Muscle layer of duodenum (tissue), 2 donors: ENCODE measurements at regions not wholly inside any gene's neighbourhood (a gene's known extent, or its start where the extent isn't known, plus 50 kb on each side); places are given as distances from the start of the nearest gene placed in this dataset.
"Not testable (repeated sequence)": the region's sequence is repeated elsewhere in the genome, so short reads cannot be mapped to it uniquely, and the experiment has no call there.

Experiments used
- H3K27ac ChIP-seq: one replicate; pipeline ENCODE4 v1.7.0; 2013; ENCODE audit warnings: mild to moderate bottlenecking, low read length
- H3K27me3 ChIP-seq: one replicate; pipeline ENCODE4 v1.7.0; 2013; ENCODE audit warnings: low read depth, mild to moderate bottlenecking, control low read depth, low read length
- H3K36me3 ChIP-seq, 2 donors: one replicate each; pipeline ENCODE4 v1.7.0; 2013; ENCODE audit warnings: low read length in 2 of 2, control low read depth in 1 of 2, mild to moderate bottlenecking in 1 of 2; ENCODE audit not compliant: insufficient read depth in 2 of 2, control insufficient read depth in 1 of 2
- H3K4me1 ChIP-seq, 2 donors: one replicate each; pipeline ENCODE4 v1.7.0; 2013; ENCODE audit warnings: low read length in 2 of 2, mild to moderate bottlenecking in 2 of 2, control low read depth in 1 of 2, moderate library complexity in 1 of 2; ENCODE audit not compliant: insufficient read depth in 2 of 2, control insufficient read depth in 1 of 2
- H3K4me3 ChIP-seq, 2 donors: one replicate each; pipeline ENCODE4 v1.7.0; 2013; ENCODE audit warnings: low read length in 2 of 2, low read depth in 1 of 2, mild to moderate bottlenecking in 1 of 2
- H3K9me3 ChIP-seq, 2 donors: one replicate each; pipeline ENCODE4 v1.7.0; 2013; ENCODE audit warnings: low read length in 2 of 2, control low read depth in 1 of 2, mild to moderate bottlenecking in 1 of 2; ENCODE audit not compliant: control insufficient read depth in 1 of 2
- donor health status: healthy.

- no peak overlapping the region for H3K4me3 ChIP-seq
- no peaks in the 10 kb centered on the region for H3K36me3 ChIP-seq
- no peaks in the 10 kb centered on the region for H3K27me3 ChIP-seq
- no peak overlapping the region for H3K27ac ChIP-seq
- no peaks in the 10 kb centered on the region for H3K9me3 ChIP-seq
- no peaks in the 10 kb centered on the region for H3K4me1 ChIP-seq
Measured at GRCh38 chr2:107728586-107728985, 98.1 kb upstream of the RGPD4 start.

- Histone ChIP-seq H3K27ac (no peak overlapping the region), H3K27me3 (no peaks in the 10 kb centered on the region), H3K4me3 (no peak overlapping the region), H3K36me3 (no peaks in the 10 kb centered on the region), H3K9me3 (no peaks in the 10 kb centered on the region), H3K4me1 (no peaks in the 10 kb centered on the region)
Measured at GRCh38 chr2:107729440-107729839, 97.3 kb upstream of the RGPD4 start.

- no peaks in the 10 kb centered on the region for H3K4me1 ChIP-seq
- no peak overlapping the region for H3K27ac ChIP-seq
Measured at GRCh38 chr2:107730898-107731297, 95.8 kb upstream of the RGPD4 start.

GRCh38 chr2:107731435-107731834 is 95.3 kb upstream of the RGPD4 start:
- H3K4me3 ChIP-seq, result no peak overlapping the region
- H3K9me3 ChIP-seq, result no peaks in the 10 kb centered on the region

More at GRCh38 chr2:107730898-107731297, 95.8 kb upstream of the RGPD4 start:
- no peak overlapping the region for H3K4me3 ChIP-seq
- no peaks in the 10 kb centered on the region for H3K27me3 ChIP-seq
- no peaks in the 10 kb centered on the region for H3K9me3 ChIP-seq
- no peaks in the 10 kb centered on the region for H3K36me3 ChIP-seq

GRCh38 chr2:107735201-107735600 is 91.5 kb upstream of the RGPD4 start:
- H3K9me3 ChIP-seq, result no peaks in the 10 kb centered on the region
- no peaks in the 10 kb centered on the region for H3K36me3 ChIP-seq
- H3K27ac ChIP-seq, result no peak overlapping the region
- no peaks in the 10 kb centered on the region for H3K27me3 ChIP-seq
- peaks cover 0 to 10% of the 10 kb centered on the region in 2 donors for H3K4me1 ChIP-seq
- no peak overlapping the region for H3K4me3 ChIP-seq

More at GRCh38 chr2:107731435-107731834, 95.3 kb upstream of the RGPD4 start:
- H3K36me3 ChIP-seq, result no peaks in the 10 kb centered on the region
- H3K27me3 ChIP-seq, result no peaks in the 10 kb centered on the region
- H3K4me1 ChIP-seq, result no peaks in the 10 kb centered on the region
- H3K27ac ChIP-seq, result no peak overlapping the region

GRCh38 chr2:107737756-107738155 is 88.9 kb upstream of the RGPD4 start:
- Histone ChIP-seq H3K4me1 (peaks cover 0 to 11% of the 10 kb centered on the region in 2 donors), H3K9me3 (no peaks in the 10 kb centered on the region), H3K36me3 (no peaks in the 10 kb centered on the region), H3K4me3 (no peak overlapping the region), H3K27ac (no peak overlapping the region), H3K27me3 (no peaks in the 10 kb centered on the region)

- Histone ChIP-seq H3K4me3 (no peak overlapping the region), H3K9me3 (no peaks in the 10 kb centered on the region), H3K4me1 (peaks cover 0 to 11% of the 10 kb centered on the region in 2 donors), H3K27ac (no peak overlapping the region), H3K36me3 (no peaks in the 10 kb centered on the region), H3K27me3 (no peaks in the 10 kb centered on the region)
Measured at GRCh38 chr2:107738266-107738665, 88.4 kb upstream of the RGPD4 start.

- H3K36me3 ChIP-seq, result no peaks in the 10 kb centered on the region
- no peaks in the 10 kb centered on the region for H3K9me3 ChIP-seq
- no peak overlapping the region for H3K4me3 ChIP-seq
- no peak overlapping the region for H3K27ac ChIP-seq
- H3K4me1 ChIP-seq, result peaks cover 0 to 11% of the 10 kb centered on the region in 2 donors
- no peaks in the 10 kb centered on the region for H3K27me3 ChIP-seq
Measured at GRCh38 chr2:107740300-107740699, 86.4 kb upstream of the RGPD4 start.

GRCh38 chr2:107742460-107743027 is 84.1 kb upstream of the RGPD4 start:
- no peak overlapping the region for H3K27ac ChIP-seq
- H3K36me3 ChIP-seq, result no peaks in the 10 kb centered on the region
- peaks cover 0 to 11% of the 10 kb centered on the region in 2 donors for H3K4me1 ChIP-seq
- H3K9me3 ChIP-seq, result no peaks in the 10 kb centered on the region
- H3K27me3 ChIP-seq, result no peaks in the 10 kb centered on the region
- H3K4me3 ChIP-seq, result no peak overlapping the region

- Histone ChIP-seq H3K4me3 (no peak overlapping the region), H3K9me3 (no peaks in the 10 kb centered on the region), H3K4me1 (peaks cover 0 to 11% of the 10 kb centered on the region in 2 donors), H3K27ac (no peak overlapping the region), H3K36me3 (no peaks in the 10 kb centered on the region), H3K27me3 (no peaks in the 10 kb centered on the region)
Measured at GRCh38 chr2:107743274-107743673, 83.4 kb upstream of the RGPD4 start.

- H3K27me3 ChIP-seq, result no peaks in the 10 kb centered on the region
- H3K9me3 ChIP-seq, result no peaks in the 10 kb centered on the region
- H3K27ac ChIP-seq, result no peak overlapping the region
- no peak overlapping the region for H3K4me3 ChIP-seq
- H3K4me1 ChIP-seq, result peaks cover 0 to 2% of the 10 kb centered on the region in 2 donors
- H3K36me3 ChIP-seq, result no peaks in the 10 kb centered on the region
Measured at GRCh38 chr2:107745100-107745499, 81.6 kb upstream of the RGPD4 start.

- not testable (repeated sequence) for H3K4me1 ChIP-seq, H3K27ac ChIP-seq, H3K36me3 ChIP-seq, H3K27me3 ChIP-seq, H3K9me3 ChIP-seq, H3K4me3 ChIP-seq
Measured at GRCh38 chr2:107746552-107747198, 80.0 kb upstream of the RGPD4 start.
